Ovary (tissue), 3 donors: ENCODE measurements at regions not wholly inside any gene's neighbourhood (a gene's known extent, or its start where the extent isn't known, plus 50 kb on each side); places are given as distances from the start of the nearest gene placed in this dataset.

ENCODE experiments used
- EP300 ChIP-seq: sonication (generic); formaldehyde crosslinking; IDR thresholded peaks from one replicate; pipeline ENCODE4 v1.6.1; 2017; ENCODE audit warnings: antibody characterized with exemption
- POLR2A ChIP-seq: fragments of 450-650 bp; IDR thresholded peaks from one replicate; pipeline ENCODE4 v1.6.1; 2017; ENCODE audit warnings: antibody characterized with exemption, mild to moderate bottlenecking, moderate library complexity
- TF ChIP-seq, protein P1 (sequence below), 3 donors: fragments of 450-650 bp in 2 of 3; fragments of 200-600 bp in 1 of 3; IDR thresholded peaks; one replicate each; pipeline versions ENCODE4 v1.5.1 to v1.8.0; 2016 to 2022; ENCODE audit warnings: antibody characterized with exemption in 3 of 3, mild to moderate bottlenecking in 1 of 3
- donor health status: DM: no; HTN: no; CAD: no.

DNA sequence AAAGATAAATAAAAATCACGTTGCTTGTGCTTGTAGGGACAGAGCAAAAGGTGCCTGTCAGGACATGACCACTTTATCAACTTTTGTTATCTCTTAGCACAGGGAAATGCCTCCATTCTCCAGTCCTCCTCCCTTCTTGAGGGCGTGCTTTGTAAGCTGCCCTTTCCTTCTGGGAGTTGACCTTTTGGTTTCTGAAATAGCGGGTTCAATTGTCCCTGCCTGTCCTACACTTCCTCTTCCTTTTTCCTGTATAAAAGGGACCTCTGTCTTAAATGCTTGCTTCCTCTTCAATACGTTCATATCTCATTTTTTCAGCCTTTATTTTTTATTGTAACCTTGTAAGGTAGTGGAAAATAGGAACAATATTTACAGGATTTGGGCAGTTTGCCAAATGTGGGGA, 153.5 kb downstream of the SH3BGRL start:
- TF ChIP-seq, protein P1, sequence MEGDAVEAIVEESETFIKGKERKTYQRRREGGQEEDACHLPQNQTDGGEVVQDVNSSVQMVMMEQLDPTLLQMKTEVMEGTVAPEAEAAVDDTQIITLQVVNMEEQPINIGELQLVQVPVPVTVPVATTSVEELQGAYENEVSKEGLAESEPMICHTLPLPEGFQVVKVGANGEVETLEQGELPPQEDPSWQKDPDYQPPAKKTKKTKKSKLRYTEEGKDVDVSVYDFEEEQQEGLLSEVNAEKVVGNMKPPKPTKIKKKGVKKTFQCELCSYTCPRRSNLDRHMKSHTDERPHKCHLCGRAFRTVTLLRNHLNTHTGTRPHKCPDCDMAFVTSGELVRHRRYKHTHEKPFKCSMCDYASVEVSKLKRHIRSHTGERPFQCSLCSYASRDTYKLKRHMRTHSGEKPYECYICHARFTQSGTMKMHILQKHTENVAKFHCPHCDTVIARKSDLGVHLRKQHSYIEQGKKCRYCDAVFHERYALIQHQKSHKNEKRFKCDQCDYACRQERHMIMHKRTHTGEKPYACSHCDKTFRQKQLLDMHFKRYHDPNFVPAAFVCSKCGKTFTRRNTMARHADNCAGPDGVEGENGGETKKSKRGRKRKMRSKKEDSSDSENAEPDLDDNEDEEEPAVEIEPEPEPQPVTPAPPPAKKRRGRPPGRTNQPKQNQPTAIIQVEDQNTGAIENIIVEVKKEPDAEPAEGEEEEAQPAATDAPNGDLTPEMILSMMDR (IDR thresholded peaks at IDR 0.05): no peak
- no peak for TF ChIP-seq POLR2A
- TF ChIP-seq EP300: no peak
